Thymus (tissue), 11 donors: ENCODE measurements at regions not wholly inside any gene's neighbourhood (a gene's known extent, or its start where the extent isn't known, plus 50 kb on each side); places are given as distances from the start of the nearest gene placed in this dataset.

ENCODE experiments used
- DNase-seq, 9 donors: peaks; one replicate each; pipeline ENCODE4 v3.0.0-alpha.2; 2013; ENCODE audit warnings: low spot score in 9 of 9, low read depth in 6 of 9, missing footprints in 1 of 9
- H3K27ac ChIP-seq, 2 donors: one replicate each; pipeline ENCODE4 v1.5.1; 2013; ENCODE audit warnings: control low read depth in 1 of 2, low read depth in 1 of 2, low read length in 1 of 2, mild to moderate bottlenecking in 1 of 2, moderate library complexity in 1 of 2
- H3K27me3 ChIP-seq, 2 donors: one replicate each; pipeline ENCODE4 v1.5.1; 2013; ENCODE audit warnings: low read length in 1 of 2; ENCODE audit not compliant: control insufficient read depth in 2 of 2, insufficient read depth in 1 of 2
- H3K36me3 ChIP-seq, 2 donors: one replicate each; pipeline ENCODE4 v1.5.1; 2013; ENCODE audit warnings: low read length in 1 of 2, mild to moderate bottlenecking in 1 of 2, moderate library complexity in 1 of 2; ENCODE audit not compliant: control insufficient read depth in 2 of 2, insufficient read depth in 2 of 2
- H3K4me1 ChIP-seq, 2 donors: one replicate each; pipeline ENCODE4 v1.5.1; 2013; ENCODE audit warnings: low read length in 2 of 2; ENCODE audit not compliant: control insufficient read depth in 2 of 2, insufficient read depth in 2 of 2
- H3K4me3 ChIP-seq, 2 donors: one replicate each; pipeline ENCODE4 v1.5.1; 2013; ENCODE audit warnings: low read length in 2 of 2, control low read depth in 1 of 2, mild to moderate bottlenecking in 1 of 2
- H3K9me3 ChIP-seq, 2 donors: one replicate each; pipeline ENCODE4 v1.5.1; 2013; ENCODE audit warnings: low read length in 1 of 2, mild to moderate bottlenecking in 1 of 2; ENCODE audit not compliant: control insufficient read depth in 2 of 2, insufficient read depth in 1 of 2
- WGBS: extraction: QIAGEN DNeasy Blood & Tissue Kit; methylation state at CpG from one replicate; pipeline ENCODE4 v1.1.7; 2013; 5-methylcytosine and 5-hydroxymethylcytosine counted together
- donor health status: healthy.

DNA sequence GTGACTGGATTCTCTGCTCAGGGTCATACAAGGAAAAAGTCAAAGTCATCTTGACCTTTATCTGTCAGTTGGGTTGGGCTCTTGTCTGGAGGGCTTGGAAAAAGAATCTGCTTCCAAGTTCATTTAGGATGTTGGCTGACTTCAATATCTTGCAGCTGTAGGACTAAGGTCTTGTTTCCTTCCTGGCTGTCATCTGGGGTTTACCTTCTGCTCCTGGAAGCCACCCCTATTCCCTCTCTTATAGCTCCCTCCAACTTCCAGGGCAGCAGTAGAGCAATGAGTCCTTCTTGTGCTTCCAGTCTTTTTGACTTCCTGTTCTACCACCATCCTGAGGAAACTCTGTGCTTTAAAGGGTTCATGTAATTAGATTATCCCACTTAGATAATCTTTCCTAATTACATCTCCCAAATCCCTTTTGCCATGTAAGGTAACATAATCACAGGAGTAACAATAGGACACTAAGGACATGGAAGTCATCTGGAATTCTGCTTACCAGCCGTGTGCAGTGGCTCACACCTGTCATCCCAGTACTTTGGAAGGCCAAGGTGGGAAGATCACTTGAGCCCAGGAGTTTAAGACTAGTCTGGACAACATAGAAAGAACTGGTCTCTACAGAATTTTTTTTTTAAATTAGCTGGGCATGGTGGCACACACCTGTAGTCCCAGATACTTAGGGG is 170.7 kb upstream of the KITLG start:
- Histone ChIP-seq H3K27ac (no peak overlapping the region), H3K4me1 (no peaks in the 10 kb centered on the region), H3K9me3 (no peaks in the 10 kb centered on the region), H3K4me3 (no peak overlapping the region), H3K36me3 (no peaks in the 10 kb centered on the region), H3K27me3 (no peaks in the 10 kb centered on the region)
- 97% methylated on average over 1 of the region's 1 CpG for WGBS
- no peak for DNase-seq

DNA sequence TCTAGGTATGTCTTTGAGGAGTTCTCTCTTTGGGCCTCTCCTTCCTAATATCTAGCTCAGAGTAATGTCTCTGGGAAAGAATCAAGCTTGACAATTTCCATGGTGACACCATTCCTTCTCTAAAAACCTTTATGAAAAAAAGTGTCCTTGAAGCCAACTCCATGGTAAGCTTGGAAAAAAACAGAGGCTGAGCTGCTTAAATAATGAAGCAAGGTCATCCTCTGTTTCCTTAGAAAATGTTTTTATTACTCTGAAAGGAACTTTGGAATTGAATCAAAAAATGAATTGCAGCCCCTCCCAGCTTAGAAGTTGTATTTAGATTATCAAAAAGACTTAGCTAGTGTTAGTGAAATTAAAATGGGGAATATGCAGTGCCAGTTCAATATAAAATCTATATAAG is 166.1 kb upstream of the KITLG start:
- no peak overlapping the region for H3K4me3 ChIP-seq
- no peaks in the 10 kb centered on the region for H3K36me3 ChIP-seq
- H3K9me3 ChIP-seq, result no peaks in the 10 kb centered on the region
- H3K27me3 ChIP-seq, result no peaks in the 10 kb centered on the region
- H3K27ac ChIP-seq, result no peak overlapping the region
- no peak for DNase-seq
- no peaks in the 10 kb centered on the region for H3K4me1 ChIP-seq

DNA sequence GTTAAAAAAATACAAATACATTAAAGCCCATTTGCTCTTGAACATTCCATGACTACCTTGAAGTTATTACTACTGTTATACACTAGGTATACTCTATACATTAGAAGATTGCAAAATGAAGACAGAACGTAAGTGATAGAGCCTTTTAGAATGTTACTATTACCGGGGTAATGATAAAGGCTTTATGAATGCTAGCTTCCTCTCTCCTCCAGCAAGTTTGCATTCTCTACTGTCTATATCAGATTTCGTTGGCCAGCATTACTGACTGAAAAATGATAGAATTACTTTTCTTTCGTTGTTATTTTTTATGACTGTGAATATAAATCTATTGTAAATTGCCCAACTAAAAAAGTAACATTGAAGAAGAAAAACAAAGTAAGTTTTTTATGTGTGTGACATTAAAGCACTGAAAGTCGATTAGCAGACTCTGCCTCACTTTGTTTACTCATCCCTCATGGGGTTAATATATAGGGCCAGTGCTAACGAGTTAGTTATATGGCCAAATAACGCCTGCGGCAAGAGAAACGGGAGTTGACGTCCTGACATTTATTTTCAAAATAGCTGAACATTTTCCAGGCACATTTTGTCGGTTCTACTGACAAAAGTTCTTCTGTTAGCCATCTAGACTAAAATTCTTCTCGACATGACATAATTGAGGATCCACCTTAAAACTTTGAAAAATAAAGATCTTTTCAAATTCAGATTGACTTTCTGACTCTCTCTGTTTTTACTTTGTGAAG is 163.8 kb upstream of the KITLG start:
- Histone ChIP-seq H3K27ac (no peak overlapping the region), H3K9me3 (no peaks in the 10 kb centered on the region), H3K36me3 (no peaks in the 10 kb centered on the region), H3K4me1 (no peaks in the 10 kb centered on the region), H3K4me3 (no peak overlapping the region), H3K27me3 (no peaks in the 10 kb centered on the region)
- WGBS, result 87% methylated on average over 12 of the region's 12 CpGs
- no peak for DNase-seq

DNA sequence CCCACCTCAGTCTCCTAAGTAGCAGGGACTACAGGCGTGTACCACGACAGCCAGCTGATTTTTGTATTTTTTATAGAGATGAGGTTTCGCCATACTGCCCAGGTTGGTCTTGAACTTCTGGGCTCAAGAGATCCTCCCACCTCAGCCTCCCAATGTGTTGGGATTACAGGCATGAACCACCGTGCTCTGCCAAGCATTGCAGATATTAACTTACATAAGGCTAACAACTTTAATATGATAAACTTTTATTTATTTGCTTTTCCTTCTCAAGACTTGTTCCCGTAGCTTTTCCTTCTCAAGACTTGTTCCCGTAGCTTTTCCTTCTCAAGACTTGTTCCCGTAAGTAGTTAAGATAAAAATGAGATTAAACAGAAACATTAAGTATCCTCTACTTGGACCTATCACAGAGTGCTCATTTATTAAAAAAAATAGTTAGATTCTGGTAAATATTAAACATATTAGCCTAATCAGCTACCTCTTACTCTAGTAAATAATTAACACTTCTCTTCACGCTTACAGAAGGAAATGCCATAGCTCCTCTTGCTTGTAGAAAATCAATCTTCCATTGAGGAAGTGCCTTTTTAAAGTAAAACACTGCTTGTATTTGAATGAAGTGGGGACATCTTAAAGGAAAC is 157.7 kb upstream of the KITLG start:
- H3K4me1 ChIP-seq, result no peaks in the 10 kb centered on the region
- H3K27me3 ChIP-seq, result no peaks in the 10 kb centered on the region
- no peak overlapping the region for H3K4me3 ChIP-seq
- DNase-seq, result no peak
- WGBS, result 91% methylated on average over 8 of the region's 8 CpGs
- no peak overlapping the region for H3K27ac ChIP-seq
- H3K36me3 ChIP-seq, result no peaks in the 10 kb centered on the region
- no peaks in the 10 kb centered on the region for H3K9me3 ChIP-seq

DNA sequence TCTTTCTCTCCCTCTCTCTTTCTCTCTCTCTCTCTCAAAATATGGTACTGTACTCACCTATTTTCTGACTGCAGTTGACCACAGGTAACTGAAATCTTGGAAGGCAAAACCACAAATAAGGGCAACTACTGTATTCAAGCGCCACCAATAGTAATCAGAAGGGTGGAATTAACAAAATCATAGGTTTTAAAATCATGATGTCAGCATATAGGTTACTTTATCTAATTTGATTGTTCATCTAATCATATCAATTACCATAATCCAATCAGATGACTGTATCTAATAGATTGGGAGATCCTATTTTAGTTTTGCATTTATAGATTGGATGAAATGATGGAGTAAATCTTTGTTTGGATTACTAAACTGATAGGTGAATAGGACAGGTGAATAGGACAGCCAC is 155.8 kb upstream of the KITLG start:
- Histone ChIP-seq H3K9me3 (no peaks in the 10 kb centered on the region), H3K27me3 (no peaks in the 10 kb centered on the region), H3K36me3 (no peaks in the 10 kb centered on the region), H3K4me1 (no peaks in the 10 kb centered on the region), H3K27ac (no peak overlapping the region), H3K4me3 (no peak overlapping the region)
- DNase-seq, result no peak
- 97% methylated on average over 1 of the region's 1 CpG for WGBS

DNA sequence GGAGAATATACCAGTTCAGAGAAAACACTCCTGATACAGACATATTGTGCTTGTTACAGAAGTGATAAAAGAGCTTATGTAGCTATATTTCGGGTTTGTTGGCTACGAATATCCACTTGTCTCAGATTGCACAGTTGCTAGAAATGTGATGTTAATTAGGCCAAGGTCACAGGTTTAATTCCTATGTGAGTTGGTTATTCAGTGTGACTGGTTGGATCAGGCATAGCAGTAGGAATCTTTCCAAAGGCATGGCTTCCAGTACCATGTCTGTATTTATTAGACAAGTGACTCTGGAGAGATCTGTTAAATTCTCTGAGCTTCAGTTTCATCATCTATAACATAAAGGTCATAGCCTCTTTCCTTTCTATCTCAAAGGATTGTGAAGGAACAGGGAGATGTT is 152.7 kb upstream of the KITLG start:
- H3K4me1 ChIP-seq, result no peaks in the 10 kb centered on the region
- H3K27me3 ChIP-seq, result no peaks in the 10 kb centered on the region
- no peaks in the 10 kb centered on the region for H3K9me3 ChIP-seq
- H3K4me3 ChIP-seq, result no peak overlapping the region
- WGBS, result 95% methylated on average over 2 of the region's 2 CpGs
- no peak for DNase-seq
- H3K27ac ChIP-seq, result no peak overlapping the region
- H3K36me3 ChIP-seq, result no peaks in the 10 kb centered on the region

DNA sequence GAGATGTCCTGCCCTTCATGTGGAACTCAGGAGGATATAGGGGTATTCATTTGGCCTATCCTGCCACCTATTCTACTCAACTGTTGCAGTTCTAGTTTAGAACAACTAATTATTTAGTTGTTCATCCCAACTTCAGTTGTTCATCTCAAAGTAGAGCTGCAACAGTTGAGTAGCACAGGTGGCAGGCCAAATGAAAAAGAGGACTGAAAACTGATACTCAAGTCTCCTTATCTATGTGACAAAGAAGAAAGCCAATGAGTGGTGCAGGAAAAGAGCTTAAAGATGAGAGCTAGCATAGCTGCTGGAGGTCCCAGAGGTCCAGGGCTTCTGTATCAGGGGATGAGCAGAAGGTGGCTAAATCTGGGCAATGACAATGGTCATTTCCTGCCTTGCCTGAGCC is 148.9 kb upstream of the KITLG start:
- H3K27ac ChIP-seq, result no peak overlapping the region
- DNase-seq, result no peak
- H3K36me3 ChIP-seq, result no peaks in the 10 kb centered on the region
- no peak overlapping the region for H3K4me3 ChIP-seq
- H3K9me3 ChIP-seq, result no peaks in the 10 kb centered on the region
- H3K27me3 ChIP-seq, result no peaks in the 10 kb centered on the region
- H3K4me1 ChIP-seq, result no peaks in the 10 kb centered on the region

DNA sequence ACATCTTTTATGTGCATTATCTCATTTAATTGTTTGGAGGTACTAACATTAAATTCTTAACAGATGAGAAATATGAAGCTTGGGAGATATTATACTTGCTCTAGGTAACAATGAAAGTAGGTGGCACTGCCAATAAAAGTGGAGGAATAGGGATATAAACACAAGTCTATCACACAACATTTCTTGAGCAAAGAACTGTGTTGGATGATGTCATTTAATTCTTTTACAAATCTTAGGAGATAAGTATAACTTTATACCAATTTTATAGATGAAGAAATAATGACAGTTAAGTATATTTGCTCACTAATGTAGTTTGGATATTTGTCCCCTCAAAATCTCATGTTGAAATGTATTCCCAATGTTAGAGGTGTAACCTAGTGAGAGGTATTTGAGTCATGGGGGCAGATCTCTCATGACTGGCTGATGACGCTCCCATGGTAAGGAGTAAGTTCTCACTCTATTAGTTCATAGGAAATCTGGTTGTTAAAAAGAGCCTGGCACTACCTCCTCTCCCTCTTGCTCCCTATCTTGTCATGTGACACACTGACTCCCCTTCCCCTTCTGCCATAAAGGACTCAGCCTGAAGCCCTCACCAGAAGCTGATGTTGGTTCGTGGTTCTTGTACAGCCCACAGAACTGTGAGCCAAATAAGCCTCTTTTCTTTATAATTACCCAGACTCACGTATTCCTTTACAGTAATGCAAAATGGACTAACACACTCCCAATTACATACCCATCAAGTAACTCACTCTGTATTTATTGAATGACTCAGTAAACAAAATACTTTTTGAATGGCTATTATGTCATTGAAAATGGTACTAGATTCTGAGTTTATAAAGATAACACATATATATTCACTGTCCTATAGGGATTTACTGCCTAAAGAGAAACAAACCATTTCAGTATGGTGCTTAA is 146.8 kb upstream of the KITLG start:
- 91% methylated on average over 3 of the region's 3 CpGs for WGBS
- Histone ChIP-seq H3K27ac (no peak overlapping the region), H3K27me3 (no peaks in the 10 kb centered on the region), H3K4me3 (no peak overlapping the region), H3K9me3 (no peaks in the 10 kb centered on the region), H3K36me3 (no peaks in the 10 kb centered on the region), H3K4me1 (no peaks in the 10 kb centered on the region)
- no peak for DNase-seq
